Nephron (organoid): ENCODE measurements at regions not wholly inside any gene's neighbourhood (a gene's known extent, or its start where the extent isn't known, plus 50 kb on each side); places are given as distances from the start of the nearest gene placed in this dataset.

Source experiments
- H3K27ac Mint-ChIP-seq, 3 experiments: 2 replicates each; pipeline ENCODE4 v1.8.0; 2020; ENCODE audit warnings: mixed read lengths in 3 of 3, mild to moderate bottlenecking in 2 of 3, moderate library complexity in 1 of 3
- H3K27me3 Mint-ChIP-seq: 2 replicates; pipeline ENCODE4 v1.8.0; 2021; ENCODE audit warnings: low read depth, mild to moderate bottlenecking, moderate library complexity, mixed read lengths
- H3K36me3 Mint-ChIP-seq: 2 replicates; pipeline ENCODE4 v1.8.0; 2020; ENCODE audit warnings: low read depth, mixed read lengths
- H3K4me1 Mint-ChIP-seq: 2 replicates; pipeline ENCODE4 v1.8.0; 2020; ENCODE audit warnings: mixed read lengths
- H3K4me3 Mint-ChIP-seq, 3 experiments: 2 replicates each; pipeline ENCODE4 v1.8.0; 2020; ENCODE audit warnings: mild to moderate bottlenecking in 3 of 3, mixed read lengths in 3 of 3, moderate library complexity in 2 of 3
- H3K9me3 Mint-ChIP-seq: 2 replicates; pipeline ENCODE4 v1.8.0; 2020; ENCODE audit warnings: mixed read lengths
- TF ChIP-seq, protein P1 (sequence below), 3 experiments: fragments of 200-600 bp; sonication (generic); IDR thresholded peaks; one replicate each; pipeline ENCODE4 v1.5.0; 2021; ENCODE audit warnings: antibody characterized with exemption in 3 of 3; ENCODE audit not compliant: unreplicated experiment in 3 of 3

DNA sequence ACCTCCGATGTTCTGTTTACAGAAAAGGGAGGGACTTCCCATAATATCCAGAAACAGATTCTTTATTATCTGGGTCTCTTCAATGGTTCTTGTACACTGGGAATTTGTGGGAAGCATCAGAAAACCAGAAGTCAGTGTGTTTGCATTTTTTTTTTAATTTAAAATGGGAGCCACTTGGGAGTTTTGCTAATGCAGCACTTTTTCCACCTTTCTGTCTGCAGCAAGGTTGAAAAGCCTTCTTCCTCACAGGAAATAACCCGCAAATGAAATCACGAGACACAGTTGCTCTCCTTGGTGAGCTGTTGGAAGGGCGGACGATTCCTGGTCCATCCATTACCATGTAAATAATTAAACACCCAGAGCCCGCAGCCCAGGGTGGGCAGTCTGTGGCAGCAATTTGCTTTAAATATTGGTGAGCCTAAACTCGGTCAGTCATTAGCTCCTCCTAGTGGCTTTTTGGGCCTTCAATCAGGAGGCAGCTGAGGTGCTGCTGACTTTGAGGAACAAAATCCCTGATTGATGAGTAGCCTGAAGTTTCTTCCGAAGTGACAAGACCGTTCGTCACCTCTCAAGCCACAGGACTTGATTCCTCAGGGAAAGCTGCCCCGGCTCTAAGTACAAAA is 471.5 kb downstream of the EPHA4 start:
- TF ChIP-seq, protein P1, sequence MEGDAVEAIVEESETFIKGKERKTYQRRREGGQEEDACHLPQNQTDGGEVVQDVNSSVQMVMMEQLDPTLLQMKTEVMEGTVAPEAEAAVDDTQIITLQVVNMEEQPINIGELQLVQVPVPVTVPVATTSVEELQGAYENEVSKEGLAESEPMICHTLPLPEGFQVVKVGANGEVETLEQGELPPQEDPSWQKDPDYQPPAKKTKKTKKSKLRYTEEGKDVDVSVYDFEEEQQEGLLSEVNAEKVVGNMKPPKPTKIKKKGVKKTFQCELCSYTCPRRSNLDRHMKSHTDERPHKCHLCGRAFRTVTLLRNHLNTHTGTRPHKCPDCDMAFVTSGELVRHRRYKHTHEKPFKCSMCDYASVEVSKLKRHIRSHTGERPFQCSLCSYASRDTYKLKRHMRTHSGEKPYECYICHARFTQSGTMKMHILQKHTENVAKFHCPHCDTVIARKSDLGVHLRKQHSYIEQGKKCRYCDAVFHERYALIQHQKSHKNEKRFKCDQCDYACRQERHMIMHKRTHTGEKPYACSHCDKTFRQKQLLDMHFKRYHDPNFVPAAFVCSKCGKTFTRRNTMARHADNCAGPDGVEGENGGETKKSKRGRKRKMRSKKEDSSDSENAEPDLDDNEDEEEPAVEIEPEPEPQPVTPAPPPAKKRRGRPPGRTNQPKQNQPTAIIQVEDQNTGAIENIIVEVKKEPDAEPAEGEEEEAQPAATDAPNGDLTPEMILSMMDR (IDR thresholded peaks at IDR 0.05; ENCODE audit: unreplicated experiment in 3 of 3): peak in 2 of 3 experiments; percentile 14 to 39
- no peaks in the 10 kb centered on the region for H3K36me3 Mint-ChIP-seq
- peaks cover 5% of the 10 kb centered on the region for H3K27me3 Mint-ChIP-seq
- H3K9me3 Mint-ChIP-seq: no peaks in the 10 kb centered on the region
- H3K27ac Mint-ChIP-seq: peak overlapping the region in 2 of 3 experiments; percentile 52 to 68
- H3K4me1 Mint-ChIP-seq: peaks cover 38% of the 10 kb centered on the region
- H3K4me3 Mint-ChIP-seq: no peak overlapping the region

DNA sequence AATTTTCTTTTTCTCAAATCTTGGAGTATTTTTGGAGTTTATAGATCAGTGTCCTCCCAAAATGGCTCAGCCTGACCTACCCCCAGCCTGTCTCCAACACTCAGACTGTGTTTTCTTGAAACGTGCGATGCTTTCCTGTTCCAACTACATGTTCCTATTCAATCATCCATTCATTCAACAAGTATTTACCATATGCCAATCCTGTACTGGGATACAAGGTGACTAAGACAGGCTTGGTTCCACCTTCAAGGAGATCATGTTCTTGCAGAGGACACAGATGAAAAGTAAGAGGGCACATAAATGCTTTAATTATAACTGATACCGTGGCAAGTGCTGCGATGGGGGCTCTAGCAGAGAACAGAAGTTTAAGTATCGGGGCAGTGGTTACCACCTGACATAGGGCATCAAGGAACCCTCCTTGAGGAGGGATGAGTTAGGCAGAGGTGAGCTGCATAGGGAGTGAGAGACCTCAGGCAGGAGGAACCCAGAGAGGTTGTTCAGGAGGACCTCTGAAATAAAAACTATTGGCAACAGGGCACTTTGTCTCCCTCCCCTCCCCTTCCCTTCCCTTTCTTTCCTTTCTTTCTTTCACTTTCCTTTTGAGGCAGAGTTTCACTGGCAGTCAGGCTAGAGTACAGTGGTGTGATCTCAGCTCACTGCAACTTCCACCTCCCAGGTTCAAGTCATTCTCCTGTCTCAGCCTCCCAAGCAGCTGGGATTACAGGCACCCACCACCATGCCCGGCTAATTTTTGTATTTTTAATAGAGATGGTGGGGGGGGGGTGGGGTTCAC is 469.0 kb downstream of the EPHA4 start:
- Mint-ChIP-seq H3K27ac (peak overlapping the region in 1 of 3 experiments; percentile 46), H3K9me3 (no peaks in the 10 kb centered on the region), H3K4me1 (peaks cover 23% of the 10 kb centered on the region), H3K36me3 (no peaks in the 10 kb centered on the region), H3K27me3 (peaks cover 5% of the 10 kb centered on the region), H3K4me3 (no peak overlapping the region)
- TF ChIP-seq, protein P1 (IDR thresholded peaks at IDR 0.05; ENCODE audit: unreplicated experiment in 3 of 3): no peak

- TF ChIP-seq, protein P1 (IDR thresholded peaks at IDR 0.05; ENCODE audit: unreplicated experiment in 3 of 3): no peak
- peak overlapping the region in 2 of 3 experiments; percentile 76 to 78 for H3K27ac Mint-ChIP-seq
- no peak overlapping the region for H3K4me3 Mint-ChIP-seq
- peaks cover 5% of the 10 kb centered on the region for H3K27me3 Mint-ChIP-seq
- H3K4me1 Mint-ChIP-seq: peaks cover 23% of the 10 kb centered on the region
- H3K36me3 Mint-ChIP-seq: no peaks in the 10 kb centered on the region
- no peaks in the 10 kb centered on the region for H3K9me3 Mint-ChIP-seq
Measured at GRCh38 chr2:221103930-221104329, 468.2 kb downstream of the EPHA4 start.

DNA sequence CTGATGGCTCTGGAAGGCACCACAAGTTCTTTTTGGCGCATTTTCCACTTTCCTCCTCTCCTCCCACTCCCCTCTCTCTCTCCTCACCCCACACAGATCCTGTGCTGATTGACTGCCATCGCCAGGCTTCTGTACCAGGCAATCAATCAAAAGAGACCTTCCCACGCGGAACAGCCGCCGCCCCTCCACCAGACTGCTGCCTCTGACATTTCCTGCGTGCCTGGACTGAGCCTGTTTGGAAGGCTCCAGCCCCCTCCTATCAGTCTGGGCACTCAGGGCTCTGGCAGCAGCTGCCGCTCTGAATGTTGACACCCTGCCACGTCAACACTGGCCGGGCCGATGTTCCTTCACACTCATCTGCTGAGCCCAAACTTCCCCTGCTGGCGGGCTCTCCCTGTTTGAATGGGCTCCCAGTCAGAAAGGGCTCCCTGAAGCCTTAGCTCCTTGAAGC is 467.7 kb downstream of the EPHA4 start:
- Mint-ChIP-seq H3K9me3 (no peaks in the 10 kb centered on the region), H3K36me3 (no peaks in the 10 kb centered on the region), H3K27ac (peak overlapping the region; percentile 51 to 78 (median 76)), H3K4me1 (peaks cover 23% of the 10 kb centered on the region), H3K4me3 (peak overlapping the region; percentile 11 to 32 (median 29)), H3K27me3 (peaks cover 5% of the 10 kb centered on the region)
- TF ChIP-seq, protein P1 (IDR thresholded peaks at IDR 0.05; ENCODE audit: unreplicated experiment in 3 of 3): no peak

- Mint-ChIP-seq H3K36me3 (no peaks in the 10 kb centered on the region), H3K9me3 (no peaks in the 10 kb centered on the region), H3K4me3 (no peak overlapping the region), H3K27ac (no peak overlapping the region), H3K4me1 (peaks cover 23% of the 10 kb centered on the region), H3K27me3 (peaks cover 5% of the 10 kb centered on the region)
- TF ChIP-seq, protein P1 (IDR thresholded peaks at IDR 0.05; ENCODE audit: unreplicated experiment in 3 of 3): no peak
Measured at GRCh38 chr2:221106241-221106640, 465.9 kb downstream of the EPHA4 start.
